Lower leg skin (tissue), 3 donors: ENCODE measurements at regions not wholly inside any gene's neighbourhood (a gene's known extent, or its start where the extent isn't known, plus 50 kb on each side); places are given as distances from the start of the nearest gene placed in this dataset.

ENCODE experiments used
- CTCF ChIP-seq, 3 donors: fragments of 450-650 bp; IDR thresholded peaks; one replicate each; pipeline ENCODE4 v1.5.1; 2016; ENCODE audit warnings: antibody characterized with exemption in 3 of 3, mild to moderate bottlenecking in 3 of 3, moderate library complexity in 2 of 3
- POLR2A ChIP-seq, 2 donors: fragments of 450-650 bp; IDR thresholded peaks; one replicate each; pipeline ENCODE4 v1.6.1; 2016 to 2017; ENCODE audit warnings: antibody characterized with exemption in 2 of 2, mild to moderate bottlenecking in 1 of 2, moderate library complexity in 1 of 2

- no peak for TF ChIP-seq CTCF (IDR thresholded peaks at IDR 0.05)
- TF ChIP-seq POLR2A (IDR thresholded peaks at IDR 0.05) = no peak
These were observed 620.9 kb upstream of the CELF4 start for GRCh38 chr18:38186491-38186890.
